ENCODE measurements at regions not wholly inside any gene's neighbourhood (a gene's known extent, or its start where the extent isn't known, plus 50 kb on each side); places are given as distances from the start of the nearest gene placed in this dataset.
"Not testable (repeated sequence)": the region's sequence is repeated elsewhere in the genome, so short reads cannot be mapped to it uniquely, and the experiment has no call there.

GRCh38 chr20:55094353-55094861 is 619.0 kb downstream of the DOK5 start:
- H3K4me3 ChIP-seq = no peak overlapping the region
- no peak for TF ChIP-seq CTCF (IDR thresholded peaks at IDR 0.05)
- no peak for DNase-seq (ENCODE audit: low spot score)
- no peak overlapping the region for H3K27ac ChIP-seq

- Histone ChIP-seq H3K27ac (no peak overlapping the region), H3K4me3 (no peak overlapping the region)
- DNase-seq (ENCODE audit: low spot score) = no peak
- no peak for TF ChIP-seq CTCF (IDR thresholded peaks at IDR 0.05)
These were observed 614.9 kb downstream of the DOK5 start for GRCh38 chr20:55090286-55090685.

- no peak for DNase-seq (ENCODE audit: low spot score)
- H3K4me3 ChIP-seq = no peak overlapping the region
- H3K27ac ChIP-seq = no peak overlapping the region
- TF ChIP-seq CTCF (IDR thresholded peaks at IDR 0.05) = no peak
These were observed 611.0 kb downstream of the DOK5 start for GRCh38 chr20:55086421-55086820.

GRCh38 chr20:55079917-55080316 is 604.5 kb downstream of the DOK5 start:
- Histone ChIP-seq H3K27ac (no peak overlapping the region), H3K4me3 (no peak overlapping the region)
- no peak for TF ChIP-seq CTCF (IDR thresholded peaks at IDR 0.05)
- no peak for DNase-seq (ENCODE audit: low spot score)

GRCh38 chr20:55074266-55074840 is 599.0 kb downstream of the DOK5 start:
- DNase-seq (ENCODE audit: low spot score); H3K4me3 ChIP-seq; H3K27ac ChIP-seq: not testable (repeated sequence)

DNA sequence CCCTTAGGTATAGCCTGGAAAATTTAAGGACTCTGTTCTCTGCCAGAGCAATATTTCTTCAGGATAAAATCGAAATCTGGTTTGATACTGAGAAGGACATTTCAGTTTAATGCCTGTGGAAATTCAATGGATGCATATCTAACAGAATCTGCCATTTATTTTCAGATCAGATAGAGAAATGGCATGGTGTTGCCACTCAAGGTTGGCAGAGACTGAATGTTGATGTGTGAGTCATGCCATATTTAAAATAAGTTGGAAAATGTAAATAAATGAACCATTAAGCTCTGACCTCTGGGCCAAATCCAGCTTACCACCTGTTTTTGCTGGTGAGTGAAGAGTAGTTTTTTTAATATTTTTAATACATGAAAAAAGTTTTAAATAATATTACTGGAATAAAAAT is 594.6 kb downstream of the DOK5 start:
- Histone ChIP-seq H3K27ac (no peak overlapping the region), H3K4me3 (no peak overlapping the region)
- no peak for TF ChIP-seq CTCF (IDR thresholded peaks at IDR 0.05)
- no peak for DNase-seq (ENCODE audit: low spot score)

GRCh38 chr20:55067158-55067825 is 591.9 kb downstream of the DOK5 start:
- TF ChIP-seq CTCF (IDR thresholded peaks at IDR 0.05) = no peak
- H3K4me3 ChIP-seq = no peak overlapping the region
- no peak overlapping the region for H3K27ac ChIP-seq
- no peak for DNase-seq (ENCODE audit: low spot score)
